COLO829 (cell line): ENCODE measurements at regions not wholly inside any gene's neighbourhood (a gene's known extent, or its start where the extent isn't known, plus 50 kb on each side); places are given as distances from the start of the nearest gene placed in this dataset.

ENCODE experiments used
- DNase-seq: peaks from one replicate; pipeline ENCODE4 v3.0.0; 2012; ENCODE audit warnings: low spot score

DNA sequence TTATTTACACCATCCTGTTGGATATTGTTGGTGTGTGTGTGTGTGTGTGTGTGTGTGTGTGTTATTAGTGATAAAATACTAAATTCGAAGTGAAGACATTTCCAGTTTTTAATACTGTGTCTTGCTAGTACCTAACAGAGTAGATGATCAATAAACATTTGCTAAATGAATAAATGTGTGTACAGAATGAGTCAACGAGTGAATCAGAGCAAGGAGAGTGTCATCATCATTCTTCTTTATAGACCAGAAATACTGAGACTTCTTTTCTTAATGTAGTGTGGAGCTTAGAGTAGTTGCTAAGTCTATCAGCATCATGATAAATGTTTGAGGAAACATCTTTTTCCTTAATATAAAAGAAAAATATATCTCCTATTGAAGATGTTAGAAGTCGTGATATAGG lies 169.7 kb upstream of the SATB2 start:
- no peak for DNase-seq

DNA sequence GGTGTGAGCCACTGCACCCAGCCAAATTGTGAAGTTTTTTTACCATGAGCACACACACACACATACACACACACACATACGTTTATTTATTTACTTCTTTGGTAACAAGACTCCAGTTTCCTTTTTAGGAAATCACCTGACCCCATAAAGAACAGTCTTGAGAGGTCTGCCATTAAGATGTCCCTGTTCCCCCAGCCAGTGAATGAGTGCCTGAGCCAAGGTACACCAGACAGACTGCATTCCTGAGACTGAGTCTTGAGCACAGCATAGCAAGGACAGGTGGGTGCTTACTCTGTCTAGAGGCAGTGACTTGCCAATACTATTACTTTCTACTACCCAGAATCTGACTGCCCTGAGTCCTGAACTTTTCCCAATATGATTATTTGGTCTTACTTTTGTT lies 167.2 kb upstream of the SATB2 start:
- no peak for DNase-seq

GRCh38 chr2:199612509-199613130 lies 154.9 kb upstream of the SATB2 start:
- DNase-seq, result no peak

DNA sequence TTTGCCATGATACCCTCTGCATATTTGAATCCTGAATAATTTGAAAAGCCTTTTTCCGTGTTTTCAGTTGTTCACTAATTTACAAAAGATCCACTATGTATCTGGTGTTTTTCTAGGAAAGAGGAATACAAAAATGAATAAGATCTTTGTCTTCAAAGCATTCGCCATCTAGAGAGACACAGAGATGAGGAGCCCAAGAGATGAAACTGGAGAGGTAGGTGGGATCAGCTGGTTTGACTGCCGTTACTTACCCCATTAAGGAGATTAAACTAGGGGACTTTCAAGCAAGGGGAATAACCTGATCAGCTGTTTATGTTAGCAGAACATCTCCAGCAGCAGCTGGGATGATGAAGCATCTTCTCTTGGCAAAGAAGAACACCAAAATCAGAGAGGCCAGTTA lies 150.2 kb upstream of the SATB2 start:
- DNase-seq, result peak; percentile 59

- DNase-seq, result no peak
Measured at GRCh38 chr2:199606193-199606780, 148.5 kb upstream of the SATB2 start.

DNA sequence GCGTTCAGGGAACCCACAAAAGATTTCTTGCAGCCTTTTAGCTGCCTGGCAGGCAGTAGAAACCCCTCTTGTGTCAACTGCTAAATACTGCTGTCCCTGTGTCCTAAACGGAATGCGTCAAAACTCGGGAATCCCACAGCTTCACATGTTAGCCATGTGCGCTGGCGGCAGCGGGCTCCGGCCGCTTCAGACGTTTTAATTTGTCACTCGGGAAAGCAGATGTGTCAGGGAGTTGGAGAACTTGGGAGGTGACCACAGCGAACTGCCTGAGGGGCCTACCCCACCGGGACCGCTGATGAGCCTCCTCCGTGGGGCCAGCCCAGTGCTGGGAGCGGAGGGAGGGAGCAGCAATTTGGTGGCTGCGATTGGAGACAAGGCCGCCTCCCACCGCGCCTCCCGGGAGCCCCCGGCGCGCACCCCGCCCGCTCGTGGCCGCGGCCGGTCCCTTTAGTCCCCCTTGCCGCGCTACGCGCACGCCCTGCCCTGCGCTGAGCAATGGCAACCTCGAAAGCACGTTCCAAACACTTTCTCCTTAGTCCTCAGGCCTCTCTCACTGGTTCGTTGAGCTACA lies 146.1 kb upstream of the SATB2 start:
- no peak for DNase-seq

DNA sequence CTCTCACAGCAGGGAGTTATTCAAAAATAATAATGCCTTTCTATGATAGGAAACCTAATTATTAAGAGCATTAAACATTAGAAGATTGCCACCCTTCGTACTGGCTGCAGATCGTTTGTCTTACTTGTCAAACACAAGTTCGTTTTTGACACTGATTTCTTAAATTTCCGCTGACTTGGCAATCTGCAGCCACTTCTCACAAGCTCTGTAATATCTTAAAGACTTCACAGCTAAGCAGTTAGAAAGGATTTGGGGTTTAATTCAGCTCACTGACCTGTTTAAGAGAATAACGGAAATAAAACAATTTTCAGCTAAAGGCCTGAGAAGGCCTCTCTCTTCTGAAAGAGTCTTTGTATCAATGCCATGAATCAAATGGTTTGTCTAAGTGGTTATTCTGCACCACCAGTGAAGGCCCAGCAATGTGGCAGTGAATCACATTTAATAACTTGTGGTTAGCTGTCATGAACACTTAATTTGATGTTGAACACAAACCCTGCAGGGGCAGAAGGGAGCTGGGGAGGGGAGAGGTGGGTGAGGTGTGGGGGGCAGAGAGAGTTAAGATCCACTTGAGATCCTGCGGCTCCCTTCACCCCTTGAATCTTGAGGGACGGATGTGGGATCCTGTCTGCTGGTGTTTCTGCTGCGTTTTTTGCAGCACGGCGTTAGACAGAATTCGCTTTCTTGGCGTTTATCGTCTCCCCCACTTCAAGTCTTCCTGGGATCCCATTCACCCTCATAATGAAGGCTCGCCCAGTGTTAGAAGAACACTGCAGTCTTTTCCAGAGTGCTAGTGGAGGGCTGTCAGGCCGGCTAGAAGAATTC lies 145.4 kb upstream of the SATB2 start:
- peak; percentile 90 for DNase-seq

DNA sequence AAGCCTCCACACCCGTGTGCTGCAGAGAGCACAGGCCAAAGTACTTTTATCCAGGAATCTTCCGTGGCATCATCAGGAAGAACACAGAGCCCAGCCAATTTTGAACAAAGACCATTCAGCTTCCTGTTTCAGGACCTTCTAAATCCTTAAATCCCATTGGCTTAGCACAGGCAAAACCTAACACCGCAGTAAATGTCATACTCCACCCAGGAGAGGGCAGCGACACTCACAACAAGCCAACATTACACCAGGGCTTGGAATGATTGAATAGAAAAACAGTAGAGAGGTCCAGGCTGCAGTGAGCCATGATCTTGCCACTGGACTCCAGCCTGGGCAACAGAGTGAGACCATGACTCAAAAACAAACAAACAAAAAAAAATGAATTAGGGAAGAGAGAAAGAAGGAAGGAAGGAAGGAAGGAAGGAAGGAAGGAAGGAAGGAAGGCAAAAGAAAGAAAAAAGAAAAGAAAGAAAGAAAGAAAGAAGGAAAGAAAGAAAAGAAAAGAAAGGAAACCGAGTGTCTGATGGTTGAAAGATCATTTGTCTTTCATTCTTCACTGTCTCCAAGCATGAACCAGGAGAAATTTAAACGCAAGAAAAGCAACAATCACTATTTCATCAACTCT lies 144.6 kb upstream of the SATB2 start:
- peak; percentile 68 for DNase-seq

DNA sequence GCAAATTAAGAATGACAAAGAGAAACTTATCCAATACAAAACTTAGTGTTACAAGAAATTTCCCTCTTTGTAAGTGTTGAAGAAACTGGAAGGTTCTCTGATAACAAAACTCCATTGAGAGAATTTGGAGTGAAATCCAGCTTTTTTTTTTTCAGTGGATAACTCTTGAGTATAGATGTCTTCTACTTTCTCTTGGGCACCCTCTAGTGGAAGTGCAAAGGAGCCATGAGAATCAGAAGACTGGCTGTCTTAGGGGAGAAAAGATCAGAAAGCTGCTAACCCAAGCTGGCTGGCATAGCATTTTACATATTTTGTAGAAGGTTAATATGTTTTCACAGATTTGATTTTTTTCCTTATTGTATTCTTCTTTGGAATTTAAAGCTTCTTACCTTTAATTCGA lies 138.8 kb upstream of the SATB2 start:
- peak; percentile 20 for DNase-seq

DNA sequence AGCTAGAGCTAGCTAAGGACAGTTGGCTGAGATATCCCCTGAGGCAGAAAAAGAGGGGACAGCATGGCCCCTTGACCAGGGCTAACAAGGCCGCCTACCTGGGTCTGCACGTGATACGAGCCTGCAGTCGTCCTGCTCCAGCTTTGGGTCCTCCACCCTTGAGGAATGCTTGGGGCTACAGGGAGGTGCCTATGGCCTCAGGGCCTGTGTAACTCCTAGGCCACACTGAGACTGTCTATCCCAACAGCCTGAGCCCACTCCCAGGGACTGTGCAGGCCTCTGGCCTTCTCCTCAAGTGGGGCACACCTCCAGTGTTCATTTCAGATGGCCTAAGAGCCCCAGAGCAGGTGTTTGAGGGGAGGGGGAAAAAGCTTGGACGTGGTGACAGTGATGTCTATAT lies 136.7 kb upstream of the SATB2 start:
- DNase-seq, result no peak

DNA sequence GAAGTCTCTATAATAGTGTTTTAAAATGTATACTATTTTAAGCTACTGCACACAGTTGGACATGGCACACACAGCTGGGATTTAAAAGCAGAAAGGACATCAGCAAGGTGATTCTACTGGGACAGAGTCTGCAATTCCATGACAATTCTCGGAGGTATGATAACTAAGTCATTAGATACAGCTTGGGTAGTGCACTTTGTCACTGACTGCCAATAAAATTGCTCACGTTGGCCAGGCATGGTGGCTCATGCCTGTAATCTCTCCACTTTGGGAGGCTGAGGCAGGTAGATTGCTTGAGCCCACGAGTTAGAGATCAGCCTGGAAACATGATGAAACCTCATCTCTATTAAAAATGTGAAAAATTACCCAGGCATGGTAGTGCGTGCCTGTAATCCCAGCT lies 134.1 kb upstream of the SATB2 start:
- no peak for DNase-seq

GRCh38 chr2:199590321-199591203 lies 132.8 kb upstream of the SATB2 start:
- peak; percentile 19 for DNase-seq

DNA sequence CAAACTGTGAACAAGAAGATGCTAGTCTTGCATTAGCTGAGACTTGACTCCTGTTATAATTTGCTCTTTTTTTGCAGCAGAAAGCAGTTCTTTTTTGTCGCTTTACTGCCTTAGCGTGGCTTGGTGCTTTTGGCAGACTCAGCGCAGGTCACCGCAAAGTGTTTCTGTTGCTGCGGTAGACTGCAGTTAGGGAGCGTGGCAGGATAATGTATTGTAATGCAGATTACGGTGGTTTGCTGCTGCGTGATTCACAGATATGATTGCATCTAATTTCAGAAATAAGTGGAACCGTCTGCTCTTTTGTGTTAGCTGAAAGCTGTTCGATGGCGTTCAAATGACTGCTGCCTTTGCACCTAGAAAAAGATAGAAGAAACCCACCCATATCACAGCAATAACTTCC lies 131.6 kb upstream of the SATB2 start:
- DNase-seq, result no peak

GRCh38 chr2:199588054-199588453 lies 130.3 kb upstream of the SATB2 start:
- DNase-seq, result no peak

DNA sequence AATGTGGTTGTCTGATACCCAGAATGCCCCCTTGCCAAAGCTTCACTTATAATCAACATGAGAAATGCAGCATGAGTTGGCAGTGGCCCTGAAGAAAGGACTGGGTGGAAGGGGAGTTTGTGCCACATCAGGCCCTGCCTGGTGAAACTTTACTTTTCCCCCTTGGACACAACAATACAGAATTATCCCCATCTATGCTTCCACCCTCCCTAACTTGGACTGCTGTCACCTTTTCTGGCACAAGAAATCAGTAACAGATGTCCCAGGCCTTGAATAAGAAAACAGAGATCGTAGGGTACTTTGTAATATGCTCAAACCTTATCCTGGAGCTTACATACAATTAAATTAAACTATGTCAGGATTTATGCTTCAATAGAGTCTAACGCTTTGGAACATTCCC lies 128.9 kb upstream of the SATB2 start:
- DNase-seq, result no peak

DNA sequence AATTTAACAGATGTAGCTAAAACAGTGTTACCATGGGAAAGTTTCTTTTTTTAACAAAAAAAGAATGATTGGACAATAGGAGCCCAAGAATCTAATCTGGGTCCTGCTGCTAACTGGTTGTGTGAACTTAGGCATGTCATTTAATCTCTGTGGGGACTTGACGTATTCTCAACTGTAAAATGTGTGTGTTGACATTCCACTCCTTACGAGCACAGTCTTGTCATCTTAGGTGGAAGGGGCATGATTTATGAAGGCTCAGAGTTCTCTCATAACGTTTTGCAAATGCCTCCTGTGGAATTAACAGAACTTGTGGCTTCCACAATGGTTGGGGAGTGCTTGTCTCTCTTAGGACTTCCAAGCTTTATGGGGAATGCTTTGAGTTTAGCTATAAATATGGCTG lies 125.9 kb upstream of the SATB2 start:
- DNase-seq, result no peak

GRCh38 chr2:199581935-199582360 lies 124.2 kb upstream of the SATB2 start:
- no peak for DNase-seq

- DNase-seq, result no peak
Measured at GRCh38 chr2:199581408-199581807, 123.7 kb upstream of the SATB2 start.

DNA sequence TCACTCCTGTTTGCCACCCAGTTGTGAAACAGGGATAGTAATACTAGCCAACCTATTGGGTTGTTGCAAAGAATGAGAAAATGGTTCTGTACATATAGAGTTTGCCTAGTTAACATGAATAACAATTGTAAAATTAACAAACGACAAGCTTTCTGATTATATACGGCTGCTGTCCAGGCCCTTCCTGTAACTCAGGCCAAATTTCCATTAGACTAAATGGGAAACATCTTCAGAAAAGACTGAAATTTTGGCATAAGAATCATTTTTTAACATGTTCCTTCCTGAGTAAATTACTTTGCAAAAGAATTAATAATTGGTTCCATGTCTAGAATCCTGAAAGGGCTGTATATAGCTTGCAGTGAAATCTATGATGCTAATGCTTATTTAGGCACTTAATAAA lies 117.7 kb upstream of the SATB2 start:
- no peak for DNase-seq

GRCh38 chr2:199572571-199572970 lies 114.8 kb upstream of the SATB2 start:
- DNase-seq, result no peak

DNA sequence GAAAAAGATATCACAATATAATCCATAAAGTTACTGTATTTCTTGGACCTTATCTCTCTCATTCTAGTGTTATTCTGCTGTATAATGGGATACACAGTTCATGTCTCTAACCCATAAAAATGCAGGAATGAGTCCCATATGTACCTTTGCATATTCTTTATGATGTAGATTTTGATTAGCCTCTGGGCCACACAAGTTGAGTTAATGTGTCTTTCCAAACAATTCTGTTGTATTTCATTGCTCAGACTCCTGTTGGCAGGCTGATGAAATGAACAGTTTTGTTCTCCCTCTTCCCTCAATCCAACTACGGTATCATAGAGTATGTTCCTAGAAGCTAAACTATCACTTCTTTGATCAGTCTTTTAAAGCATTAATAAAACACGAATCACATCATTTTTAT lies 113.2 kb upstream of the SATB2 start:
- DNase-seq, result no peak

DNA sequence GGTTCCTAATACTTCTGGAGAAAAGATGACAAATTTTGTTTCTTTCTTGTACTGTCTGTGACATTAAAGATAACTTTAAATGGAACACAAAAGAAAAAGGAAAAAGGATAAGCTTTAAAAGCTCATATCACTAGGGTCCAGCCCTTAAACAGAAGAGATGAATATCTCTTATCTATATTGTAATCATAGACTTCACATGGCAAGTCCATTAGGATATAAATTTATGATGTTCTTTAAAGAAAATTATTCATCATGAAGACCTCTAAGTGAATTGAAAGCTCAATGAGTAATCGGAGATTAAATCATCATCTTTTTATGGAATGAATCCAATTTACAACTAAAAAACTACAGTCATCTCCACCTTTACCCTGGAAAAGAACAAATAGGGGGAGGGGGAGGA lies 111.6 kb upstream of the SATB2 start:
- no peak for DNase-seq
